PC-3 (cell line): ENCODE measurements at regions not wholly inside any gene's neighbourhood (a gene's known extent, or its start where the extent isn't known, plus 50 kb on each side); places are given as distances from the start of the nearest gene placed in this dataset.

Experiments used
- EZH2 ChIP-seq: fragments of 300-600 bp; sonication (generic); IDR thresholded peaks from one replicate; pipeline ENCODE4 v1.6.1; 2017; ENCODE audit warnings: antibody characterized with exemption, mild to moderate bottlenecking, low read length; ENCODE audit not compliant: unreplicated experiment
- TF ChIP-seq, protein P1 (sequence below): fragments of 300-600 bp; sonication (generic); conservative IDR thresholded peaks from 2 replicates; pipeline ENCODE4 v1.5.1; 2017; ENCODE audit warnings: antibody characterized with exemption, low read depth, mild to moderate bottlenecking, low read length

DNA sequence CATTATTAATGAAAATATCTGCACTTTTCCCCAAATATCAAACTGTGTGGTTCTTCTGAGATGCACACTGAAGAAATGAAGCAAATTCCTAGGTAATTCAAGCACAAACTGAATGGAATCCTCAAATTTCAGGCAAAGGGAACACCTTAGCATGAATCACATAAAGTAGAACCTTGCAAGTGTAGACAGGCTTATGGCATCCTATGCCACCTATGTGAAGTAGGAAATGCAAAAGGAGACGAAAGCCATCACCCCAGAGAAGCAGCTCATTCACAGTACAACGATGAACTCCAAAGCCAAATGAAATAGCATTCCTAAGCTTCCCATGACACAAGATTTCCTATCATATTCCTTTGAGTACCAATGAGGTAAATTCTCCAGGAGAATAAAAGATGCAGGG, 461.2 kb upstream of the RUNX1 start:
- TF ChIP-seq, protein P1, sequence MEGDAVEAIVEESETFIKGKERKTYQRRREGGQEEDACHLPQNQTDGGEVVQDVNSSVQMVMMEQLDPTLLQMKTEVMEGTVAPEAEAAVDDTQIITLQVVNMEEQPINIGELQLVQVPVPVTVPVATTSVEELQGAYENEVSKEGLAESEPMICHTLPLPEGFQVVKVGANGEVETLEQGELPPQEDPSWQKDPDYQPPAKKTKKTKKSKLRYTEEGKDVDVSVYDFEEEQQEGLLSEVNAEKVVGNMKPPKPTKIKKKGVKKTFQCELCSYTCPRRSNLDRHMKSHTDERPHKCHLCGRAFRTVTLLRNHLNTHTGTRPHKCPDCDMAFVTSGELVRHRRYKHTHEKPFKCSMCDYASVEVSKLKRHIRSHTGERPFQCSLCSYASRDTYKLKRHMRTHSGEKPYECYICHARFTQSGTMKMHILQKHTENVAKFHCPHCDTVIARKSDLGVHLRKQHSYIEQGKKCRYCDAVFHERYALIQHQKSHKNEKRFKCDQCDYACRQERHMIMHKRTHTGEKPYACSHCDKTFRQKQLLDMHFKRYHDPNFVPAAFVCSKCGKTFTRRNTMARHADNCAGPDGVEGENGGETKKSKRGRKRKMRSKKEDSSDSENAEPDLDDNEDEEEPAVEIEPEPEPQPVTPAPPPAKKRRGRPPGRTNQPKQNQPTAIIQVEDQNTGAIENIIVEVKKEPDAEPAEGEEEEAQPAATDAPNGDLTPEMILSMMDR = no peak
- no peak for TF ChIP-seq EZH2
